ENCODE measurements at regions not wholly inside any gene's neighbourhood (a gene's known extent, or its start where the extent isn't known, plus 50 kb on each side); places are given as distances from the start of the nearest gene placed in this dataset.

GRCh38 chr5:99029172-99029571 lies 100.4 kb upstream of the CHD1 start:
- no peaks in the 10 kb centered on the region for H4K20me1 ChIP-seq (replicated peaks in 1 of 2; ENCODE audit: control insufficient read depth in 1 of 2, insufficient read depth in 2 of 2, low read length in 2 of 2)
- no peak overlapping the region for H3K27ac ChIP-seq (ENCODE audit: low read depth, low read length)
- H3K4me1 ChIP-seq (replicated peaks in 1 of 4; ENCODE audit: control insufficient read depth in 3 of 4, insufficient read depth in 4 of 4, low read length in 3 of 4): no peaks in the 10 kb centered on the region
- no peak overlapping the region for H4K91ac ChIP-seq (replicated peaks; ENCODE audit: insufficient read length, low read length)
- FAIRE-seq (no peak), DNase-seq (ENCODE audit: low read depth in 1 of 2, low spot score in 2 of 2) (no peak)
- H3K18ac ChIP-seq (ENCODE audit: extremely low read depth, low read length): no peak overlapping the region
- H2BK15ac ChIP-seq (ENCODE audit: low read length): no peak overlapping the region
- no peak overlapping the region for H3K56ac ChIP-seq (replicated peaks; ENCODE audit: insufficient read length, low read depth, low read length)
- POLR2A ChIA-PET (ENCODE audit: partially characterized antibody): no interaction called here
- no peak overlapping the region for H2BK120ac ChIP-seq (replicated peaks; ENCODE audit: low read depth, low read length)
- whole genome bisulfite sequencing, 2 experiments (ENCODE audit: extremely low coverage in 1 of 2, insufficient coverage in 1 of 2, insufficient read length in 1 of 2, insufficient replicate concordance in 2 of 2, low coverage in 1 of 2, low lambda C conversion rate in 2 of 2, missing lambda C conversion rate in 1 of 2): 92% methylated on average over 1 of the region's 1 CpG; no CpG with 5 or more reads in 1 of the 2 experiments
- no peak overlapping the region for H3K4me2 ChIP-seq (ENCODE audit: insufficient read depth in 1 of 2, low read depth in 2 of 2, low read length in 2 of 2)
- no peak overlapping the region for H3K4me3 ChIP-seq (ENCODE audit: extremely low read depth in 1 of 4, insufficient read depth in 2 of 4, low read depth in 3 of 4, low read length in 4 of 4)
- H2BK12ac ChIP-seq (ENCODE audit: low read depth, low read length): no peak overlapping the region
- no peaks in the 10 kb centered on the region for H3K27me3 ChIP-seq (replicated peaks in 1 of 4; ENCODE audit: control insufficient read depth in 3 of 4, extremely low read depth in 1 of 4, insufficient read depth in 3 of 4, low read length in 3 of 4)
- no peak overlapping the region for H2BK5ac ChIP-seq (ENCODE audit: low read depth, low read length)
- no peaks in the 10 kb centered on the region for H3K79me2 ChIP-seq (ENCODE audit: control insufficient read depth in 1 of 2, insufficient read depth in 2 of 2, low read length in 2 of 2)
- CTCF ChIA-PET (ENCODE audit: partially characterized antibody): interaction anchor here (0.6 to 2.3 kb wide), 7 partner anchors 8 to 150 kb away, joined by 3 to 10 read pairs (median 4); no protein-coding TSS in a partner anchor
- H3K9me3 ChIP-seq (ENCODE audit: insufficient read depth in 2 of 2, low read depth in 1 of 2, low read length in 1 of 2): no peaks in the 10 kb centered on the region
- no peak overlapping the region for H3K14ac ChIP-seq (ENCODE audit: insufficient read length)
- no peak overlapping the region for H4K8ac ChIP-seq (ENCODE audit: extremely low read depth, insufficient read depth, low read length)
- H3K23ac ChIP-seq (ENCODE audit: insufficient read length): no peak overlapping the region
- H3K36me3 ChIP-seq (ENCODE audit: control insufficient read depth in 2 of 4, insufficient read depth in 4 of 4, low read length in 3 of 4): no peaks in the 10 kb centered on the region
- no peak overlapping the region for H3K4ac ChIP-seq (replicated peaks; ENCODE audit: insufficient read length, low read depth, low read length)
- no peaks in the 10 kb centered on the region for H3K79me1 ChIP-seq (ENCODE audit: low read depth, low read length)
- H2AFZ ChIP-seq (ENCODE audit: low read length): no peak overlapping the region
- H3K9ac ChIP-seq (replicated peaks in 1 of 4; ENCODE audit: extremely low read depth in 1 of 4, low read depth in 3 of 4, low read length in 3 of 4): no peak overlapping the region
- H2BK20ac ChIP-seq (ENCODE audit: low read length): no peak overlapping the region
- H2AK5ac ChIP-seq (ENCODE audit: low read depth, low read length): no peak overlapping the region
- no peaks in the 10 kb centered on the region for H3K23me2 ChIP-seq (ENCODE audit: low read depth, low read length)
- no peak overlapping the region for H4K5ac ChIP-seq (ENCODE audit: insufficient read length, low read depth, low read length)
- TF ChIP-seq RXRA (IDR thresholded peaks at IDR 0.05; ENCODE audit: insufficient read depth, low read depth, low read length): no peak
- TF ChIP-seq EP300 (IDR thresholded peaks at IDR 0.05; ENCODE audit: borderline replicate concordance in 1 of 2, low read depth in 2 of 2, low read length in 2 of 2): no peak
- no peak for TF ChIP-seq SIN3A (conservative IDR thresholded peaks at IDR 0.05 in 1 of 2, IDR thresholded peaks at IDR 0.05 in 1 of 2; ENCODE audit: low read depth in 1 of 2, low read length in 2 of 2)
- TF ChIP-seq SAP30 (IDR thresholded peaks at IDR 0.05; ENCODE audit: insufficient read depth, insufficient replicate concordance, low read length): no peak
- TF ChIP-seq HDAC2 (IDR thresholded peaks at IDR 0.05; ENCODE audit: borderline replicate concordance in 1 of 2, low read depth in 2 of 2, low read length in 2 of 2): no peak
- no peak for TF ChIP-seq RAD21 (IDR thresholded peaks at IDR 0.05 in 1 of 2, conservative IDR thresholded peaks at IDR 0.05 in 1 of 2; ENCODE audit: low read depth in 2 of 2, low read length in 2 of 2)
- TF ChIP-seq TAF1 (IDR thresholded peaks at IDR 0.05; ENCODE audit: low read depth, low read length): no peak
- no peak for TF ChIP-seq TEAD4 (IDR thresholded peaks at IDR 0.05; ENCODE audit: low read depth, low read length)
- TF ChIP-seq POLR2AphosphoS5 (IDR thresholded peaks at IDR 0.05; ENCODE audit: low read depth, low read length): no peak
- TF ChIP-seq CBX8 (IDR thresholded peaks at IDR 0.05; ENCODE audit: borderline replicate concordance, low read depth, low read length): no peak
- no peak for TF ChIP-seq E2F6 (IDR thresholded peaks at IDR 0.05)
- TF ChIP-seq TAF7 (optimal IDR thresholded peaks at IDR 0.05; ENCODE audit: borderline replicate concordance, low read depth, low read length): no peak
- no peak for TF ChIP-seq ZNF274 (IDR thresholded peaks at IDR 0.05; ENCODE audit: borderline replicate concordance, extremely low read depth, low read length)

Data from H1 (cell line).